Vagina (tissue), 2 donors: ENCODE measurements at regions not wholly inside any gene's neighbourhood (a gene's known extent, or its start where the extent isn't known, plus 50 kb on each side); places are given as distances from the start of the nearest gene placed in this dataset.

Experiments
- DNase-seq, 2 donors: peaks; one replicate each; pipeline ENCODE4 v3.0.0-alpha.2; 2017; ENCODE audit errors: extremely low spot score in 2 of 2
- H3K27ac ChIP-seq: fragments of 200-600 bp; sonication (generic); one replicate; pipeline ENCODE4 v1.5.1; 2019
- H3K27me3 ChIP-seq: fragments of 200-600 bp; sonication (generic); one replicate; pipeline ENCODE4 v1.5.1; 2019
- H3K36me3 ChIP-seq, 2 donors: fragments of 200-600 bp; sonication (generic); one replicate each; pipeline ENCODE4 v1.5.1; 2017 to 2019
- H3K4me1 ChIP-seq: fragments of 200-600 bp; sonication (generic); one replicate; pipeline ENCODE4 v1.5.1; 2019
- H3K4me3 ChIP-seq, 2 donors: fragments of 200-600 bp; sonication (generic); 1 replicate in 1 of 2; 2 replicates in 1 of 2; pipeline ENCODE4 v1.5.1; 2016 to 2019
- H3K9me3 ChIP-seq: fragments of 200-600 bp; sonication (generic); one replicate; pipeline ENCODE4 v1.5.1; 2019
- POLR2A ChIP-seq, 2 donors: fragments of 450-650 bp; IDR thresholded peaks; one replicate each; pipeline ENCODE4 v1.6.1; 2017; ENCODE audit warnings: antibody characterized with exemption in 2 of 2, mild to moderate bottlenecking in 2 of 2, moderate library complexity in 2 of 2
- POLR2AphosphoS5 ChIP-seq, 2 donors: sonication (generic); formaldehyde crosslinking; IDR thresholded peaks; one replicate each; pipeline ENCODE4 v1.9.0; 2017; ENCODE audit warnings: antibody characterized with exemption in 2 of 2, mild to moderate bottlenecking in 2 of 2, low read depth in 1 of 2; ENCODE audit not compliant: insufficient read depth in 1 of 2
- intact Hi-C: fragments of 100-400 bp; cut with DNase I; formaldehyde crosslinking; loops from one replicate; pipeline ENCODE4 v1.15.1; 2023
- TF ChIP-seq, protein P1 (sequence below), 3 experiments: fragments of 450-650 bp in 2 of 3; fragments of 200-600 bp in 1 of 3; sonication (generic) in 1 of 3; IDR thresholded peaks; one replicate each; pipeline ENCODE4 v1.5.1; 2017 to 2019; ENCODE audit warnings: antibody characterized with exemption in 3 of 3, mild to moderate bottlenecking in 2 of 3, moderate library complexity in 2 of 3

DNA sequence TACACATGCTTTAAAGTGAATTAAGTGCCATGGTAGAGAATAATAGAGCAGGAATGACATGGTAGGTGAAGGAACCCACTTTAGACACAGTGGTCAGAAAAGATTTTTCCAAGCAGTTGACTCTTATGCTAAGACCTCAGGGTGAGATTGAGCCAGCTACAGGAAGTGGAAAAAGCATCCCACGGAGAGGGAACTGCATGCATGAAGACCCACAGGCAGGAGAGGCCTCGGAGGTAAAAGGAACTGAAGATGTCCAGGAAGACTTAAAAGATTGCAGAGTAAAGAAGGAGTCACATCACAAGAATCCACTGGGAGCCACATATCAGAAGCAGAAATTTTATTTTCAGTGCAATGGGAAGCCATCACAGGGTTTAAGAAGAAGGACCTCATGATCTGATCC, 499.2 kb upstream of the FAM98A start:
- no peaks in the 10 kb centered on the region for H3K9me3 ChIP-seq
- TF ChIP-seq POLR2A (IDR thresholded peaks at IDR 0.05) (no peak), POLR2AphosphoS5 (IDR thresholded peaks at IDR 0.05; ENCODE audit: insufficient read depth in 1 of 2, low read depth in 1 of 2) (no peak)
- TF ChIP-seq, protein P1, sequence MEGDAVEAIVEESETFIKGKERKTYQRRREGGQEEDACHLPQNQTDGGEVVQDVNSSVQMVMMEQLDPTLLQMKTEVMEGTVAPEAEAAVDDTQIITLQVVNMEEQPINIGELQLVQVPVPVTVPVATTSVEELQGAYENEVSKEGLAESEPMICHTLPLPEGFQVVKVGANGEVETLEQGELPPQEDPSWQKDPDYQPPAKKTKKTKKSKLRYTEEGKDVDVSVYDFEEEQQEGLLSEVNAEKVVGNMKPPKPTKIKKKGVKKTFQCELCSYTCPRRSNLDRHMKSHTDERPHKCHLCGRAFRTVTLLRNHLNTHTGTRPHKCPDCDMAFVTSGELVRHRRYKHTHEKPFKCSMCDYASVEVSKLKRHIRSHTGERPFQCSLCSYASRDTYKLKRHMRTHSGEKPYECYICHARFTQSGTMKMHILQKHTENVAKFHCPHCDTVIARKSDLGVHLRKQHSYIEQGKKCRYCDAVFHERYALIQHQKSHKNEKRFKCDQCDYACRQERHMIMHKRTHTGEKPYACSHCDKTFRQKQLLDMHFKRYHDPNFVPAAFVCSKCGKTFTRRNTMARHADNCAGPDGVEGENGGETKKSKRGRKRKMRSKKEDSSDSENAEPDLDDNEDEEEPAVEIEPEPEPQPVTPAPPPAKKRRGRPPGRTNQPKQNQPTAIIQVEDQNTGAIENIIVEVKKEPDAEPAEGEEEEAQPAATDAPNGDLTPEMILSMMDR (IDR thresholded peaks at IDR 0.05), result no peak
- H3K27me3 ChIP-seq, result no peaks in the 10 kb centered on the region
- intact Hi-C loops, result no loop called here
- no peaks in the 10 kb centered on the region for H3K36me3 ChIP-seq
- no peak for DNase-seq
- H3K4me1 ChIP-seq, result no peaks in the 10 kb centered on the region
- H3K4me3 ChIP-seq, result no peak overlapping the region
- no peak overlapping the region for H3K27ac ChIP-seq

DNA sequence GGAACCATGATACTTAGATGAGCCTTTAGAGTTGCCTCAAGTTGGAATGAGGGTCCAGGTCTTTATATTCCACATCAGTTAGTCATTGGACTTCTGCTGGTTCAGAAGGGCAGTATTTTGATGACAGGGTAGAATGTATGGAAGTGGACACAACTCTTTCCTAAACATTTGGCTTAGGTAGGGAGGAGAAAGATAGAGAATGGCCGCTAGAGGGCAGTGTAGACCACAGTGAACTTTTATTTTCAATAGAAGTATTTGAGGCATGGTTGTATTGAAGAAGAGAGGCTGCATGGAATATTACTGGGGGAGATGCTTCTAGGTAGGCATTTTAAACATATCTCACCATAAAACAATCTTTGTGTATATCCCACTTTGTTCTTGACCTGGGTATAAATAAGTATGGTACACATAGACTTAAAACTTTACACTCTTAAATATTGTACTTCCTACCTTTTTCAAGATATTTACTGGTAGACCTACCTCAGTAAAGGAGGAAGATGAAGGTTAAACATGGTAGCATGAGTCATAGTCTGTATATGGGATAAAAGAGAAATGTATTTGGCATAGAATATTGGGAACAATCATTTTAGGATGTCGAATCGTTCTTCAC, 497.6 kb upstream of the FAM98A start:
- H3K36me3 ChIP-seq, result no peaks in the 10 kb centered on the region
- H3K27ac ChIP-seq, result no peak overlapping the region
- no peaks in the 10 kb centered on the region for H3K9me3 ChIP-seq
- intact Hi-C loops, result no loop called here
- no peak for DNase-seq
- TF ChIP-seq POLR2A (IDR thresholded peaks at IDR 0.05) (no peak), POLR2AphosphoS5 (IDR thresholded peaks at IDR 0.05; ENCODE audit: insufficient read depth in 1 of 2, low read depth in 1 of 2) (no peak)
- TF ChIP-seq, protein P1 (IDR thresholded peaks at IDR 0.05), result peak in 2 of 3 experiments; percentile 28 to 41
- H3K4me3 ChIP-seq, result no peak overlapping the region
- H3K27me3 ChIP-seq, result no peaks in the 10 kb centered on the region
- H3K4me1 ChIP-seq, result no peaks in the 10 kb centered on the region

DNA sequence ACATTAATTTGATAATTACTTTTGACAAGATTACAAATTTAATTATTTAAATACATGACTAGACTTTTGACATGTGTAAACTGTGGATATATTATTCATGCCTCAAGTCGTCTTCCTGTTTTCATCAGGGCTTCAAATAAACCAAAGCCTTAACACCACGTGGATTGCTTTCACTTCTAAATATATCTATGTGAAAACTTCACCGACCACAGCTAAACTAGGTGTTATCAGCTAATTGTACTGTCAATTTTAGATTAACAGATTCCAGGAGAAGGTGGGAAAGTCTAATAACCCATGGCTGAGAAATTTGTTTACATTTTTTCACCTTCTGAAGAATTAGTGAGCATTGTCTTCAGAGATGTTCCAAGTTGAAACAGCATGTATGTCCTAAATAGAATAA, 494.7 kb upstream of the FAM98A start:
- no peaks in the 10 kb centered on the region for H3K9me3 ChIP-seq
- H3K4me1 ChIP-seq, result no peaks in the 10 kb centered on the region
- no peak overlapping the region for H3K27ac ChIP-seq
- TF ChIP-seq POLR2AphosphoS5 (IDR thresholded peaks at IDR 0.05; ENCODE audit: insufficient read depth in 1 of 2, low read depth in 1 of 2), result no peak
- TF ChIP-seq, protein P1 (IDR thresholded peaks at IDR 0.05), result no peak
- no peak for TF ChIP-seq POLR2A (IDR thresholded peaks at IDR 0.05)
- H3K36me3 ChIP-seq, result no peaks in the 10 kb centered on the region
- no peak for DNase-seq
- intact Hi-C loops, result no loop called here
- no peak overlapping the region for H3K4me3 ChIP-seq
- H3K27me3 ChIP-seq, result no peaks in the 10 kb centered on the region

DNA sequence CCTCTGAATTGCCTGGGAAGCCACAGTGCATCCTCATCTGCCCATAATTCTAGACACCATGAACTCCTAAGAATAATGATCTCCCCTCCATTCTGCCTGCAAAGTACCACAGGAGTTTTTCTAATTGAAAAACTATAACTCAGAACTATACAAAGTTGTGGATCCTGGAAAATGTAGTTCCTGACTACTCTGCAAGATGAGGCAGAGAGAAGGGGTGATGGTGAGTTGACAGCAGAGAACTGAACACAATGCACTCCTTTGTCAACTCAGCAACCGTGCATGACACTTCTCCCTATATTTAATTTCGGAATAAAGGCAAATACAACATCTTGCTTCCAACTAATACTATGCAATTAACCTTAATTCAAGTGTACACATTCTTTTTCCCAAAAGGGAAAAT, 471.1 kb upstream of the FAM98A start:
- H3K36me3 ChIP-seq, result no peaks in the 10 kb centered on the region
- H3K9me3 ChIP-seq, result no peaks in the 10 kb centered on the region
- TF ChIP-seq POLR2AphosphoS5 (IDR thresholded peaks at IDR 0.05; ENCODE audit: insufficient read depth in 1 of 2, low read depth in 1 of 2) (no peak), POLR2A (IDR thresholded peaks at IDR 0.05) (no peak)
- H3K27ac ChIP-seq, result no peak overlapping the region
- no peak for DNase-seq
- intact Hi-C loops, result no loop called here
- H3K27me3 ChIP-seq, result no peaks in the 10 kb centered on the region
- H3K4me1 ChIP-seq, result no peaks in the 10 kb centered on the region
- H3K4me3 ChIP-seq, result no peak overlapping the region

DNA sequence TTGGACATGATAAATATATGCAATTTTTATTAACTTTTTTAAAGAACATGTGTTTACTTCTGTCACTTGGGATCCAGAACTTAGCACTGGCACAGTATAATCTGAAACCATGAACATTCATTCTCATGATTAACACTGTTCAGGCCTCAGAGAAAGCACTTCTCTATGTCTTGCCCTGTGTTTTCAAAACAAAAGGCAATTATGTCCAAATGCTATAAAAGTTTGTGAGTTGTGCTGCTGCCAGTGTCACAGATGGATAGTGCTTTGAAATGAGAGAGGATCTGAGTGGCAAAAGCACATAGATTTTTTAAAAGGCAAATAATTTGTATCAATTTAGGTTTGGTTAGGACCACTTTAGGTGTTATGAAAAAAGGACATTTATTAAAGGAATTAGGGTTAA, 470.5 kb upstream of the FAM98A start:
- intact Hi-C loops, result no loop called here
- DNase-seq, result no peak
- Histone ChIP-seq H3K4me1 (no peaks in the 10 kb centered on the region), H3K4me3 (no peak overlapping the region), H3K27me3 (no peaks in the 10 kb centered on the region), H3K36me3 (no peaks in the 10 kb centered on the region), H3K27ac (no peak overlapping the region), H3K9me3 (no peaks in the 10 kb centered on the region)
- TF ChIP-seq, protein P1 (IDR thresholded peaks at IDR 0.05), result no peak
- no peak for TF ChIP-seq POLR2A (IDR thresholded peaks at IDR 0.05)
- TF ChIP-seq POLR2AphosphoS5 (IDR thresholded peaks at IDR 0.05; ENCODE audit: insufficient read depth in 1 of 2, low read depth in 1 of 2), result no peak
